Neuronal stem cell (in vitro differentiated cells): ENCODE measurements at regions not wholly inside any gene's neighbourhood (a gene's known extent, or its start where the extent isn't known, plus 50 kb on each side); places are given as distances from the start of the nearest gene placed in this dataset.

Experiments used
- DNase-seq: peaks from one replicate; pipeline ENCODE4 v3.0.0-alpha.2; 2013; ENCODE audit warnings: low spot score
- H2AFZ ChIP-seq: one replicate; pipeline ENCODE4 v1.6.1; 2013; ENCODE audit warnings: mild to moderate bottlenecking, low read length, inconsistent platforms
- H2AK5ac ChIP-seq: 2 replicates; pipeline ENCODE4 v1.6.1; 2013; ENCODE audit warnings: low read depth, mild to moderate bottlenecking, inconsistent platforms, low read length, moderate library complexity, mixed read lengths
- H2BK120ac ChIP-seq: 2 replicates; pipeline ENCODE4 v1.6.1; 2013; ENCODE audit warnings: low read depth, mild to moderate bottlenecking, inconsistent platforms, low read length, moderate library complexity, mixed read lengths
- H2BK12ac ChIP-seq: one replicate; pipeline ENCODE4 v1.6.1; 2013; ENCODE audit warnings: low read length, inconsistent platforms
- H2BK15ac ChIP-seq: 2 replicates; pipeline ENCODE4 v1.6.1; 2013; ENCODE audit warnings: mild to moderate bottlenecking, low read length, inconsistent platforms, mixed read lengths
- H2BK5ac ChIP-seq: one replicate; pipeline ENCODE4 v1.6.1; 2013; ENCODE audit warnings: inconsistent platforms, mild to moderate bottlenecking, low read length, moderate library complexity
- H3K14ac ChIP-seq: one replicate; pipeline ENCODE4 v1.6.1; 2013; ENCODE audit warnings: low read length, inconsistent platforms
- H3K18ac ChIP-seq: 2 replicates; pipeline ENCODE4 v1.6.1; 2013; ENCODE audit warnings: low read length, inconsistent platforms
- H3K23ac ChIP-seq: 2 replicates; pipeline ENCODE4 v1.6.1; 2013; ENCODE audit warnings: low read depth, mild to moderate bottlenecking, mixed read lengths, low read length, inconsistent platforms; ENCODE audit not compliant: poor library complexity
- H3K27ac ChIP-seq: replicated peaks from 3 replicates; pipeline ENCODE4 v1.5.1; 2013; ENCODE audit warnings: low read length, inconsistent platforms
- H3K27me3 ChIP-seq, 3 experiments: 2 replicates each; pipeline ENCODE4 v1.6.1; 2013; ENCODE audit warnings: low read length in 3 of 3, mild to moderate bottlenecking in 2 of 3, inconsistent platforms in 1 of 3, low read depth in 1 of 3, mixed read lengths in 1 of 3, moderate library complexity in 1 of 3; ENCODE audit not compliant: control insufficient read depth in 3 of 3, insufficient read depth in 3 of 3
- H3K36me3 ChIP-seq, 2 donors: replicated peaks in 1 of 2; 2 replicates each; pipeline ENCODE4 v1.6.1; 2013; ENCODE audit warnings: low read length in 2 of 2; ENCODE audit not compliant: control insufficient read depth in 2 of 2, insufficient read depth in 2 of 2
- H3K4ac ChIP-seq: 2 replicates; pipeline ENCODE4 v1.6.1; 2013; ENCODE audit warnings: inconsistent platforms, mild to moderate bottlenecking, low read length, moderate library complexity
- H3K4me1 ChIP-seq, 2 donors: 1 replicate in 1 of 2; 2 replicates in 1 of 2; pipeline ENCODE4 v1.6.1; 2013; ENCODE audit warnings: low read length in 2 of 2, low read depth in 1 of 2; ENCODE audit not compliant: control insufficient read depth in 2 of 2, insufficient read depth in 1 of 2
- H3K4me2 ChIP-seq: one replicate; pipeline ENCODE4 v1.6.1; 2013; ENCODE audit warnings: mild to moderate bottlenecking, low read length, inconsistent platforms; ENCODE audit not compliant: insufficient read depth, poor library complexity, severe bottlenecking
- H3K4me3 ChIP-seq, 2 donors: 2 replicates each; pipeline ENCODE4 v1.5.1; 2013; ENCODE audit warnings: low read length in 2 of 2, mild to moderate bottlenecking in 2 of 2, inconsistent platforms in 1 of 2, moderate library complexity in 1 of 2
- H3K79me1 ChIP-seq: one replicate; pipeline ENCODE4 v1.6.1; 2013; ENCODE audit warnings: low read depth, mild to moderate bottlenecking, inconsistent platforms, low read length, moderate library complexity
- H3K9ac ChIP-seq: one replicate; pipeline ENCODE4 v1.6.1; 2013; ENCODE audit warnings: mild to moderate bottlenecking, low read depth, low read length, inconsistent platforms; ENCODE audit not compliant: poor library complexity
- H3K9me3 ChIP-seq, 2 donors: replicated peaks in 1 of 2; 2 replicates each; pipeline versions ENCODE3 to v1.6.1; 2013; ENCODE audit warnings: low read length in 2 of 2, mild to moderate bottlenecking in 2 of 2, inconsistent platforms in 1 of 2, low read depth in 1 of 2, mixed read lengths in 1 of 2, moderate library complexity in 1 of 2; ENCODE audit not compliant: control insufficient read depth in 2 of 2, insufficient read depth in 1 of 2
- H4K8ac ChIP-seq: one replicate; pipeline ENCODE4 v1.6.1; 2013; ENCODE audit warnings: low read depth, mild to moderate bottlenecking, inconsistent platforms, low read length, moderate library complexity
- H4K91ac ChIP-seq: one replicate; pipeline ENCODE4 v1.6.1; 2013; ENCODE audit warnings: low read length, low read depth, mild to moderate bottlenecking, inconsistent platforms; ENCODE audit not compliant: poor library complexity
- WGBS, 2 donors: extraction: QIAGEN DNeasy Blood & Tissue Kit; methylation state at CpG; one replicate each; pipeline ENCODE4 v1.1.7; 2013; ENCODE audit warnings: missing lambda C conversion rate in 2 of 2, mixed read lengths in 1 of 2; ENCODE audit not compliant: insufficient read length in 2 of 2, insufficient replicate concordance in 1 of 2; ENCODE audit errors: extremely low coverage in 2 of 2; 5-methylcytosine and 5-hydroxymethylcytosine counted together

- H3K14ac ChIP-seq = no peak overlapping the region
- no peak overlapping the region for H3K4ac ChIP-seq
- H4K91ac ChIP-seq = no peak overlapping the region
- H3K79me1 ChIP-seq = no peaks in the 10 kb centered on the region
- H3K9ac ChIP-seq = no peak overlapping the region
- H3K4me3 ChIP-seq = no peak overlapping the region
- no peak overlapping the region for H3K4me2 ChIP-seq
- no peaks in the 10 kb centered on the region for H3K27me3 ChIP-seq
- no peak overlapping the region for H2BK5ac ChIP-seq
- H3K27ac ChIP-seq = no peak overlapping the region
- H3K18ac ChIP-seq = no peak overlapping the region
- no CpG with 5 or more reads among the region's 4 CpGs for WGBS, 2 donors
- H2BK120ac ChIP-seq = no peak overlapping the region
- H3K4me1 ChIP-seq = peaks cover 0 to 4% of the 10 kb centered on the region in 2 donors
- H2AFZ ChIP-seq = no peak overlapping the region
- H3K9me3 ChIP-seq = no peaks in the 10 kb centered on the region
- no peak overlapping the region for H3K23ac ChIP-seq
- H3K36me3 ChIP-seq = no peaks in the 10 kb centered on the region
- H2AK5ac ChIP-seq = no peak overlapping the region
- no peak overlapping the region for H2BK12ac ChIP-seq
- no peak for DNase-seq
- H4K8ac ChIP-seq = no peak overlapping the region
- H2BK15ac ChIP-seq = no peak overlapping the region
Measured at GRCh38 chr4:81990211-81990610, 383.6 kb downstream of the HNRNPD start.

GRCh38 chr4:81989202-81989601, 384.6 kb downstream of the HNRNPD start:
- no peak overlapping the region for H2AK5ac ChIP-seq
- no peak overlapping the region for H4K8ac ChIP-seq

GRCh38 chr4:81988178-81988577, 385.6 kb downstream of the HNRNPD start:
- Histone ChIP-seq H3K23ac (no peak overlapping the region), H3K36me3 (no peaks in the 10 kb centered on the region), H2BK5ac (no peak overlapping the region), H4K8ac (no peak overlapping the region), H2BK120ac (no peak overlapping the region), H2BK15ac (no peak overlapping the region), H2AK5ac (no peak overlapping the region), H3K27ac (no peak overlapping the region), H3K27me3 (no peaks in the 10 kb centered on the region), H3K18ac (no peak overlapping the region), H3K4me3 (no peak overlapping the region), H3K79me1 (no peaks in the 10 kb centered on the region), H3K9me3 (no peaks in the 10 kb centered on the region), H3K4ac (no peak overlapping the region), H4K91ac (no peak overlapping the region), H3K4me2 (no peak overlapping the region), H3K9ac (no peak overlapping the region), H3K4me1 (peaks cover 0 to 4% of the 10 kb centered on the region in 2 donors), H3K14ac (no peak overlapping the region), H2BK12ac (no peak overlapping the region), H2AFZ (no peak overlapping the region)
- WGBS, 2 donors = no CpG with 5 or more reads among the region's 4 CpGs
- no peak for DNase-seq

More at GRCh38 chr4:81989202-81989601, 384.6 kb downstream of the HNRNPD start:
- H2BK15ac ChIP-seq = no peak overlapping the region
- H3K18ac ChIP-seq = no peak overlapping the region
- H3K4me2 ChIP-seq = no peak overlapping the region
- H3K79me1 ChIP-seq = no peaks in the 10 kb centered on the region
- no peak overlapping the region for H2BK12ac ChIP-seq
- H3K4ac ChIP-seq = no peak overlapping the region
- H3K9me3 ChIP-seq = no peaks in the 10 kb centered on the region
- no peak overlapping the region for H4K91ac ChIP-seq
- H3K4me3 ChIP-seq = no peak overlapping the region
- no peak for DNase-seq
- no peak overlapping the region for H3K23ac ChIP-seq
- no peaks in the 10 kb centered on the region for H3K27me3 ChIP-seq
- peaks cover 0 to 4% of the 10 kb centered on the region in 2 donors for H3K4me1 ChIP-seq
- H3K14ac ChIP-seq = no peak overlapping the region
- H3K9ac ChIP-seq = no peak overlapping the region
- WGBS, 2 donors = no CpG with 5 or more reads among the region's 1 CpG
- no peaks in the 10 kb centered on the region for H3K36me3 ChIP-seq
- H3K27ac ChIP-seq = no peak overlapping the region
- no peak overlapping the region for H2BK120ac ChIP-seq
- no peak overlapping the region for H2BK5ac ChIP-seq
- no peak overlapping the region for H2AFZ ChIP-seq

- Histone ChIP-seq H3K4me3 (no peak overlapping the region), H2BK5ac (no peak overlapping the region), H2AK5ac (no peak overlapping the region), H3K18ac (no peak overlapping the region), H3K4ac (no peak overlapping the region), H2AFZ (no peak overlapping the region), H3K14ac (no peak overlapping the region), H4K8ac (no peak overlapping the region), H3K79me1 (no peaks in the 10 kb centered on the region), H2BK12ac (no peak overlapping the region), H3K9ac (no peak overlapping the region), H2BK15ac (no peak overlapping the region), H3K27ac (no peak overlapping the region), H3K27me3 (no peaks in the 10 kb centered on the region), H3K4me1 (no peaks in the 10 kb centered on the region), H3K36me3 (no peaks in the 10 kb centered on the region), H4K91ac (no peak overlapping the region), H3K23ac (no peak overlapping the region), H2BK120ac (no peak overlapping the region), H3K9me3 (no peaks in the 10 kb centered on the region), H3K4me2 (no peak overlapping the region)
- no CpG with 5 or more reads among the region's 3 CpGs for WGBS, 2 donors
- DNase-seq = no peak
Measured at GRCh38 chr4:81984746-81985145, 389.0 kb downstream of the HNRNPD start.
